ENCODE measurements at regions not wholly inside any gene's neighbourhood (a gene's known extent, or its start where the extent isn't known, plus 50 kb on each side); places are given as distances from the start of the nearest gene placed in this dataset.
"Not testable (repeated sequence)": the region's sequence is repeated elsewhere in the genome, so short reads cannot be mapped to it uniquely, and the experiment has no call there.

- DNase-seq, result peak; percentile 53
Observed at GRCh38 chr1:188782220-188782841, 1695.3 kb downstream of the BRINP3 start.

- DNase-seq, result no peak
Observed at GRCh38 chr1:188794969-188795368, 1682.7 kb downstream of the BRINP3 start.

DNA sequence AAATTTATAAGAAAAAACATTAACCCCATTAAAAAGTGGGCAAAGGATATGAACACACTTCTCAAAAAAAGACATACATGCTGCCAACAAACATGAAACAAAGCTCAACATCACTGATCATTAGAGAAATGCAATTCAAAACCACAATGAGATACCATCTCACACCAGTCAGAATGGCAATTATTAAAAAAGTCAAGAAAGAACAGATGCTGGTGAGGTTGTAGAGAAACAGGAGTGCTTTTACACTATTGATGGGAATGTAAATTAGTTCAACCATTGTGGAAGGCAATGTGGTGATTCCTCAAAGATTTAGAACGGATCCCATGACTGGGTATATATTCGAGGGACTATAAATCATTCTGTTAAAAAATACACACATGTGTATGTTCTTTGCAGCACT is 1665.5 kb downstream of the BRINP3 start:
- not testable (repeated sequence) for DNase-seq

DNA sequence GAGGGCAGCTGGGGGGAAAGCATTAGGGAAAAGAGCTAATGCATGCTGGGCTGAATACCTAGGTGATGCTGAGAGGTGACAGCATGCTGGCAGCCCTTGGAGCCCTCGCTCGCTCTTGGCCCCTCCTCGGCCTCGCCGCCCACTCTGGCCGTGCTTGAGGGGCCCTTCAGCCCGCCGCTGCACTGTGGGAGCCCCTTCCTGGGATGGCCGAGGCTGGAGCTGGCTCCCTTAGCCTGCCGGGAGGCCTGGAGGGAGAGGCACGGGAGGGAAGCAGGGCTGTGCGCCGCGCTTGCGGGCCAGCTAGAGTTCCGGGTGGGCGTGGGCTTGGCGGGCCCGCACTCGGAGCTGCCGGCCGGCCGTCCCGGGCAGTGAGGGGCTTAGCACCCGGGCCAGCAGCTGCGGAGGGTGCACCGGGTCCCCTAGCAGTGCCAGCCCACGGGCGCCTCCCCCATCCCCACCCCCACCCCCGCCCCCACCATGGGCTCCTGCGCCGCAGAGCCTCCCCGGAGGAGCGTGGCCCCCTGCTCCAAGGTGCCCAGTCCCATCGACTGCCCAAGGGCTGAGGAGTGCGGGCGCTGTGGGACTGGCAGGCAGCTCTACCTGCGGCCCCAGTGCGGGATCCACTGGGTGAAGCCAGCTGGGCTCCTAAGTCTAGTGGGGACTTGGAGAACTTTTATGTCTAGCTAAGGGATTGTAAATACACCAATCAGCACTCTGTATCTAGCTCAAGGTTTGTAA is 1664.7 kb downstream of the BRINP3 start:
- DNase-seq, result not testable (repeated sequence)

DNA sequence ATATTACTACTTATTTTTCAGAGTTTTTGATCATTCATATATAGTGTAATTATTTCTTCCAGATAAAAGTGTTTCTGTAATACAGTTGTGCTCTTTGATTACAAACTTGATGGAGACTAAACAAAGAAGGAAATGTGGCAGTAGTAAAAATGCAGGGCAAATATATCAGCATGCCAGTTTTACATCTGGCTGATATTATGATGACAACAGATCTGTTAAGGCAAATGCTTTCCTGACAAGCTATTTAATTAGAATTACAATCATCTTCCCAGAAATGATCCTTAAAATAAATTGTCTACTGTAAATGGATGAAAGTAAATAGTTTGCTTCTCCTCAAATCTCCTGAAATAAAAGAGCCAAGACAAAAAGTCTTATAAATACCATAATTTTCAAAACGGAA is 1659.8 kb downstream of the BRINP3 start:
- no peak for DNase-seq

DNA sequence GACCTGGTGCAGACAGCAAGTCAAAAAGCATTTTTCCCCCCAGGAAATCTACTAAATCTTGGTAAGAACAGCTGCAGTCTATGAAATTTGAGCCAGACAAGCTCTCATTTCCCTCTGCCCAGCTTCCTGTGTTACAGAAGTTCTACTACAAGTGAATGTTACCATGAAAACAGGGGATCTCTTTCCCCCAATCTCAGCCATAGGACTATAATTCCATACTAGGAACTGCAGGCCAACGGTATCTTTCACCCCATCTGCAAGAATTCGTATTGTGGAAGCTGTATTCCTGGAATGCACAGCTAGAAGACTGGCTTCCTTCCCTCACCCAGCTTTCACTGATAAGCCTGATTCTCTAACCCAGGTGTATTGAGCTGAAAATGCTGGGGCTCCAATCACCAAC is 1655.4 kb downstream of the BRINP3 start:
- DNase-seq, result no peak

DNA sequence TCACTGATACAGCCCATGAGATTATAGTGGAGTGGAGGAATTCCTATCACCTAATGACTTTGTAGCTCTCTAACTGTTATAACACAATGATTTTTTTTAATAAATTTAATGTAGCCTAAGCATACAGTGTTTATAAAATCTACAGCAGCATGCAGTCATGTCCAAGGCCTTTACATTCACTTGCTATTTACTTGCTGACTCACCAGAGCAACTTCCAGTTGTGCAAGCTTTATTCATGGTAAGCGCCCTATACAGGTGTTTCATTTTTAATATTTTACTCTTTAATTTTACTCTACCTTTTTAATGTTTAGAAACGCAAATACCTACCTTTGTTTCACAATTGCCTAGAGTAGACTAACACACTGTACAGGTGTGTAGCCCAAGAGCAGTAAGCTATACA is 1652.2 kb downstream of the BRINP3 start:
- DNase-seq, result no peak

DNA sequence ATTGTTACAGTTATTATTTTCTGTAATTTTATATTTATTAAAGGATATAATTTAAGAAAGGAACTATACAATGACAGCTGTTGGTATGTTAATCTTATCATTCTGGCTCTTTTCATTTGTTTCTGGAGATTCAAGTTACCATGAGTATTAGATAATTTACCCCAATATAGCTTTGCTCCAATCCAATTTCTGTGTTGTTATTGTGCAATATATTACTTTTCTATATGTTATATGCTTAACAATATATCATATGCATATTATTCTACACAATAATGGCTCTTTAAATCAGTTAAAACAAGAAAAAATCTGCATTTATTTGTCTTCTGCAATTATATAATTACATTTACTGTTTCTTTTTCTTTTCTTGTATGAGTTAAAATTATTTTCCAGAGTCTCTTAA is 1650.9 kb downstream of the BRINP3 start:
- DNase-seq, result no peak

GRCh38 chr1:188827400-188827799 is 1650.3 kb downstream of the BRINP3 start:
- DNase-seq, result no peak

DNA sequence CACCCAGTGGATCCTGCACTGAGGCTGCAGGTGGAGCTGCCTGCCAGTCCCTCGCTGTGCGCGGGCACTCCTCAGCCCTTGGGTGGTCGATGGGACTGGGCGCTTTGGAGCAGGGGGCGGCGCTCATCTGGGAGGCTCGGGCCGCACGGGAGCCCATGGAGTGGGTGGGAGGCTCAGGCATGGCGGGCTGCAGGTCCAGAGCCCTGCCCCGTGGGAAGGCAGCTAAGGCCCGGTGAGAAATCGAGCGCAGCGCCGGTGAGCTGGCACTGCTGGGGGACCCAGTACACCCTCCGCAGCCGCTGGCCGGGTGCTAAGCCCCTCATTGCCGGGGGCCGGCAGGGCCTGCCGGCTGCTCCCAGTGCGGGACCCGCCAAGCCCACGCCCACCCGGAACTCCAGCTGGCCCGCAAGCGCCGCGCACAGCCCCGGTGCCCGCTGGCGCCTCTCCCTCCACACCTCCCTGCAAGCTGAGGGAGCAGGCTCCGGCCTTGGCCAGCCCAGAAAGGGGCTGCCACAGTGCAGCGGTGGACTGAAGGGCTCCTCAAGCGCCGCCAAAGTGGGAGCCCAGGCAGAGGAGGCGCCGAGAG is 1636.5 kb downstream of the BRINP3 start:
- not testable (repeated sequence) for DNase-seq

DNA sequence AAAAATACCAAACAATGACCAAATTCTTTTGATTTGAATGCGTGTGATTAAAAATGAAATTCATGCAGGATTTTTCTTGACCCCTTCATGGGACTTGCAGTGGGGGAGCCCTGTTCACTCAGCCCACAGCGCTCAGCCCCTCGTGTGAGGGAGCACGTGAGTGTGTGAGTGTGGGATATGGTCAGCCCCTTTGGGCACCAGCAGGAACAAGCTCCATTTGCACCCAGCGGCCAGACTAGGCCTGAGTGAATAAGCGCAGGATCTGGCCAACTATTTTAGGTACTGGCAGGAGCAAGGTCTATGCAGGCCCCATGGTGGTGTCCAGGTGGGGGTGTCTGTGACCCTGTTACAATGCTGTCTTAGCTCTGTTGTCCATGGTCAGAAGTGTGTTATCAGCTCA is 1631.2 kb downstream of the BRINP3 start:
- DNase-seq, result no peak

DNA sequence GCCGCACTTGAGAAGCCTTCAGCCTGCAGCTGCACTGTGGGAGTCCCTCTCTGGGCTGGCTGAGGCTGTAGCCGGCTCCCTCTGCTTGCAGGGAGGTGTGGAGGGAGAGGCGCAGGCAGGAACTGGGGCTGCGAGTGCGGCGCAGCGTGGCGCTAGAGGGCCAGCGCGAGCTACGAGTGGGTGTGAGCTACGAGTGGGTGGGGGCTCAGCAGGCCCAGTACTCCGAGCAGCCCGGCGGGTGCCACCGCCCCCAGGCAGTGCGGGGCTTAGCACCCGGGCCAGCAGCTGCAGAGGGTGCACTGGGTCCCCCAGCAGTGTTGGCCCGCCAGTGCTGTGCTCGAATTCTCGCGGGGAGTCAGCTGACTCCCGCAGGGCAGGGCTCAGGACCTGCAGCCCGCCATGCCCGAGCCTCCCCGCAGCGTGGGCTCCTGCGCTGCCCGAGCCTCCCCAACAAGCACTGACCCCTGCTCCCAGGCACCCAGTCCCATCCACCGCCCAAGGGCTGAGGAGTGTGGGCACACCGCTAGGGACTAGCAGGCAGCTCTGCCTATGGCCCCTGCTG is 1620.1 kb downstream of the BRINP3 start:
- DNase-seq, result no peak

DNA sequence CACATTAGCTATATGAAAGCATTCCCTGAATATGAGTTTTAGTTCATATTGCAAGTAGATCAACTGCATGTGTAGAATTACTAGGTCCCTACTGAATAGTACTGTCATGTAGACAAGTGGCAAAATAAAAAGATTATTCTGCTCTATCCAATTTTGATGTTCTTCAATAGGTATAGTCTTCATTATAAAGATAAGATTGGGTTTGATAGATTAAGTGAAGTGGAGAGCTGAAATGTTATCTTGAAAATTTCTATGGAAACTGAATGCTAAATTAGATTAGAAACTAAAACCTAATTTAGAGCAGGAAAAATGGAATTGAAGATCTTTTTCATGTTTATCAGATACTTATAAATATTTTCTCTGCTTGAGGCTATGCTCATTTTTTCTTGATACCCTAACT is 1610.0 kb downstream of the BRINP3 start:
- no peak for DNase-seq

DNA sequence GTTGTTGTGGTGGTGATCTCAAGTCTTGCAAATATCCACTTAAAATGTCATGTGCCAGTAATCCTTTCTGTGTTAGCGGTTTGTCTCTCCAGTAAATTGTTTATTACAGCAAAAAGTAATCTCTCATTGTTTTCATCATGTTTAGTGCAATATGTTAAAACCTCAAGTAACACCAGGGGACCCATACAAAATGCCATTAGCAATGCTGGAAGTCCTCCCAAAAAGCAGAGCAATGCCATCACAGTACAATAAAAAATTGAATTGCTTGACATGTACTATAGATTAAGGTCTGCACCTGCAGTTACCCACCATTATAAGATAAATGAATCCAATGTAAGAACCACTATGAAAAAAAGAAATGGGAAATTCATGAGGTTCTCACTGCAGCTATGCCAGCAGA is 1606.5 kb downstream of the BRINP3 start:
- DNase-seq, result no peak

GRCh38 chr1:188872376-188872775 is 1605.3 kb downstream of the BRINP3 start:
- DNase-seq, result peak; percentile 1

DNA sequence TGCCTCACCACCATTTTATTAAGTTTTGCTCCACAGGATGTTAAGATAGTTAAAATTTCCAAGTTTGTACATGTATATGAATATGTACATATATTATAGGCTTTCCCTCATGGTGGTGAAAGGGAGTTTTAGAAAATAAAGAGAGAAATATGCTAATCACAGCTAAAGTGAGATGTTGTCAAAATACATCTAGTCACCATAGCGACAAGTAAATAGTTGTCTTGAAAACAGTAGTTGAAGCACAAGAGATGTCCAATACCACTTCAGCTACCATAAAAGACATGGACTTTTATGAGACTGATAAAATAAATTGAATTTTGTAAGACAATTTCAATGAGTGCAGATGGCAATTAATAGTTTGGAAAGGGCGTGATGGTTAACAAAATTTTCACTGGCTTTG is 1600.0 kb downstream of the BRINP3 start:
- DNase-seq, result no peak

- DNase-seq, result peak; percentile 6
Observed at GRCh38 chr1:188888386-188888785, 1589.3 kb downstream of the BRINP3 start.

DNA sequence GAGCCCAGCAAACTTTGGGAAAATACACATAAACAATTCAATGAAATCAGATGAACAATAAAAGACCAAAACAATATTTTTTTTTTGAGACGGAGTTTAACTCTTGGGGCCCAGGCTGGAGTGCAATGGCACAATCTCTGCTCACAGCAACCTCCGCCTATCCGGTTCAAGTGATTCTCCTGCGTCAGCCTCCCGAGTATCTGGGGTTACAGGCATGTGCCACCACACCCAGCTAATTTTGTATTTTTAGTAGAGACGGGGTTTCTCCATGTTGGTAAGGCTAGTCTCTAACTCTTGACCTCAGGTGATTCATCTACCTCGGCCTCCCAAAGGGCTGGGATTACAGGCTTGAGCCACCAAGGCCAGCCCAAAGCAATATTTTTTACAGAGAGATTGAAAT is 1588.5 kb downstream of the BRINP3 start:
- no peak for DNase-seq

- no peak for DNase-seq
Observed at GRCh38 chr1:188891958-188892357, 1585.7 kb downstream of the BRINP3 start.

DNA sequence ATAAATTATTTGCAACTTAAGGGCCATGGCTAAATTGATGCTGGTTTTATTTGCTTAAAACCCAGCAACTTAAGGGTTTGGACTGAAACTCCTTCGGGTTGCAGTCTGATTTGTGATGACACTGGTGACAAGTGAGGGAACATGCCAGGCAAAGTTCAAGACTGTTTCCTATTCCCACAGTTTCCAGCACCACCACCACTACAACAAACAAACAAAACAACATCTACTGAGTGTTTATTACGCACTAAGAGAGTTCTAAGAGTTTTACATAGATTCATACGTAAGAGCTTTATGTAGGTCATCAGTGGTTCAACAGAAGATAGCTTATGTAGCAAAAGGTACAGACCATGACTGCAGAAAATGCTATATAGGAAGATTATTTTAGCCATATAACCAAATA is 1582.1 kb downstream of the BRINP3 start:
- no peak for DNase-seq

GRCh38 chr1:188903241-188903640 is 1574.4 kb downstream of the BRINP3 start:
- no peak for DNase-seq

DNA sequence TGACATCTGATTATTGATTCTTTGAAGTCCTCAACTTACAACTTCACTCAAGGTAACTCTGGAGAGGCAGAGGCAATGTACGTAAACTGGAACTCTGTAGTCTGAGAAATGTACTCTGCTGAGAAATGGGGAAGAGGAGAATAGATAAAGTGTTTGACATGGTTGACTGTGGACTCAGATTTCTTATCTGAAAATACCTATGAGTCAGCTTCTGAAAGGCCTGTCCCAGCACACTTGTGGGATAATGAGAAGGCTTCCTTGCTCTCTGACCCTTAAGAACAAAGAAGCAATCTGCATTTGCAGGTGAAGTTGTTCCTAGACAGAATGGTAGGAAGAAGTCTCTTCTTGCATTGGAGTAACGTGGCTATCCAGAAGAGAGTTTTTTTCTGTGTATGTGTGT is 1573.5 kb downstream of the BRINP3 start:
- no peak for DNase-seq

DNA sequence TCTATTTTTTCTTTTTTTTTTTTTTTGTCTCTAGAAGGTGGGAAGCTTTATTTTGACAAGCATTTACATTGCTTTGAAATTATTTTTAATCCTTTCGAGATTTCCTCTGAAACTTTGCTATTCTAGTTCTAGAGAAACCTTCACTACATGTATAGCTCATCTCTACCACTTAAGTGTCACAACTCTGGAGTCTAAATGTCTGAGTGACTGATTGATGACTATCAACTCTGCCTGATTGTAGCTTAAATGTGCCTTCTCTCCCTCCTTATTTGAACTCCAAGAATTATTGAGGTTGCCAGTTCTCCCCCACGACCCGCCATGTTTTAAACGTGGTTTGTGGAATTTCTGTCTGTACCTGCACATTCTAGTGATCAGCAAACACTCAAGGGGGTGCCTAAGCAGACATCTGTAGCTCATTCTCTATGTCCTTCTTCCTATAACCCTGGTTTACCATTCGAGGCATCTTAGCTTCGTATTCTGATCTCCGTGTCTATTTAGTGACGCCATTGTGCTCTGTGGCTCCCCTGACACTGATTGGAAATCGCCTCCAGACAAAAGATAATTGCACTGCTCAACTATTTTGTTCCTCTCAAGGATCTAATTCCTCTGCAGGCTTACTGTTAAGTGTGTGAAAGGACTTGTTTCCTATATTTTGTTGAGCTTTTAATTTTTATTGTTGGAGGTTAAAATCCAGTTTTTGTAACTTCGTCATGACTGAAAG is 1570.6 kb downstream of the BRINP3 start:
- DNase-seq, result no peak
